HEK293T (cell line): ENCODE measurements at regions not wholly inside any gene's neighbourhood (a gene's known extent, or its start where the extent isn't known, plus 50 kb on each side); places are given as distances from the start of the nearest gene placed in this dataset.
A peak's percentile ranks its signal among the peaks of the same experiment; 100 is the strongest.

Source experiments
- CTCF ChIA-PET: fragments of 350-600 bp; formaldehyde crosslinking; extraction: SDS; loops from one replicate; lab custom pipeline; 2021; ENCODE audit warnings: antibody characterized with exemption, inconsistent platforms; lab: Yijun Ruan, JAX
- POLR2A ChIA-PET: fragments of 350-600 bp; formaldehyde crosslinking; extraction: SDS; loops from one replicate; lab custom pipeline; 2020; ENCODE audit warnings: antibody characterized with exemption, inconsistent platforms; lab: Yijun Ruan, JAX
- DNase-seq: peaks from one replicate; pipeline ENCODE4 v3.0.0; 2012; ENCODE audit warnings: mixed read lengths; ENCODE audit errors: extremely low spot score
- ARNT ChIP-seq: fragments of 450-650 bp; IDR thresholded peaks from 2 replicates; pipeline ENCODE4 v1.6.1; 2017; ENCODE audit warnings: mild to moderate bottlenecking
- BHLHE40 ChIP-seq: fragments of 450-650 bp; IDR thresholded peaks from 2 replicates; pipeline ENCODE4 v1.6.1; 2016; ENCODE audit warnings: mild to moderate bottlenecking, moderate library complexity, borderline replicate concordance
- CTBP1 ChIP-seq: fragments of 450-650 bp; IDR thresholded peaks from 2 replicates; pipeline ENCODE4 v1.6.1; 2016; ENCODE audit warnings: borderline replicate concordance
- ELF4 ChIP-seq: fragments of 450-650 bp; IDR thresholded peaks from 2 replicates; pipeline ENCODE4 v1.6.1; 2017; ENCODE audit warnings: antibody characterized with exemption
- FOXA1 ChIP-seq: fragments of 450-650 bp; IDR thresholded peaks from 2 replicates; pipeline ENCODE4 v1.6.1; 2016; ENCODE audit warnings: mild to moderate bottlenecking
- FOXK2 ChIP-seq: fragments of 450-650 bp; IDR thresholded peaks from 2 replicates; pipeline ENCODE4 v1.6.1; 2016; ENCODE audit warnings: mild to moderate bottlenecking
- FOXM1 ChIP-seq: fragments of 450-650 bp; IDR thresholded peaks from 2 replicates; pipeline ENCODE4 v1.6.1; 2017; ENCODE audit warnings: mild to moderate bottlenecking, borderline replicate concordance
- HDGF ChIP-seq: fragments of 450-650 bp; IDR thresholded peaks from 2 replicates; pipeline ENCODE4 v1.6.1; 2017; ENCODE audit warnings: antibody characterized with exemption, borderline replicate concordance
- L3MBTL2 ChIP-seq: fragments of 450-650 bp; conservative IDR thresholded peaks from 2 replicates; pipeline ENCODE4 v1.6.1; 2016; ENCODE audit warnings: mild to moderate bottlenecking
- LEF1 ChIP-seq: fragments of 450-650 bp; IDR thresholded peaks from 2 replicates; pipeline ENCODE4 v1.6.1; 2017; ENCODE audit warnings: mild to moderate bottlenecking, borderline replicate concordance
- NFRKB ChIP-seq: fragments of 450-650 bp; IDR thresholded peaks from 2 replicates; pipeline ENCODE4 v1.6.1; 2016; ENCODE audit warnings: mild to moderate bottlenecking, moderate library complexity
- PKNOX1 ChIP-seq: fragments of 450-650 bp; IDR thresholded peaks from 2 replicates; pipeline ENCODE4 v1.6.1; 2016
- SP1 ChIP-seq: fragments of 450-650 bp; IDR thresholded peaks from 2 replicates; pipeline ENCODE4 v1.6.1; 2017
- SUZ12 ChIP-seq: fragments of 450-650 bp; IDR thresholded peaks from 2 replicates; pipeline ENCODE4 v1.6.1; 2016; ENCODE audit warnings: mild to moderate bottlenecking
- TARDBP ChIP-seq: fragments of 450-650 bp; IDR thresholded peaks from 2 replicates; pipeline ENCODE4 v1.6.1; 2016
- ZNF384 ChIP-seq: fragments of 450-650 bp; IDR thresholded peaks from 2 replicates; pipeline ENCODE4 v1.6.1; 2016

GRCh38 chrX:138127314-138127713, 561.4 kb downstream of the ZIC3 start:
- POLR2A ChIA-PET = no interaction called here
- no peak for DNase-seq
- CTCF ChIA-PET = interaction anchor here (0.6 to 1.3 kb wide), 2 partner anchors 11 to 1934 kb away, joined by 3 to 7 read pairs; no protein-coding TSS in a partner anchor
- no peak for TF ChIP-seq L3MBTL2
- no peak for TF ChIP-seq LEF1
- TF ChIP-seq BHLHE40 = no peak

DNA sequence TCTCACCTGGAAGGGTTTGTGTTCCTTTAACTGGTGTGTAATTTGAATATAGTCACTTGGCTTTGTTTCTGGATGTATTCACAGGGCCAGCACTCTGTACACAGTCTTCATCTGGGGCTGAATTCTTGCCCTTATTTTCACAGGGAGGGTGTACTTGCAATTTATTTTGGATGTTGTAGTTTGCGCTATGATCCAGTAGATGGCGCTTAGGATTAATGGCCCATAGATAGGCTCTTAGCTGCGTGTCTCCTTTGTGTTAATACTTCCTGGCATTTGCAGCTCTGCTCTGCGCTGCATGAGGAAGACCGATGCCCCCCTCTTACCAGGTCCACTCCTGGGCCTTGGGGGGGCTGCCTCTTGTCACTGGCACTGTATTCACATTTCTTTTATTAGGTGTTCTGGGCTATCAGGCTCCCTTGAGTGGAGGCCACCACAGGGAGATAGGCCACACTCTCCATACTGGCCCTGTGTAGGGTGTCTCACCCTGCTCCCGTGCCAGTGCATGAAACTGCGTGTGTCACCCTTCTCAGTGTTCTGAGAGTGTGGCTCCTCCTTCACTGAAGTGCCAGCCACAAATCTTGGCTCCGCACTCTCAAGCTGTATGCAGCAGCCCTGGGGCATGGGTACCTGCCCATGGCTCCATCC, 562.2 kb downstream of the ZIC3 start:
- TF ChIP-seq CTBP1 (no peak), ZNF384 (no peak), SP1 (no peak), BHLHE40 (no peak), L3MBTL2 (no peak), LEF1 (no peak), PKNOX1 (no peak), SUZ12 (no peak), FOXK2 (no peak), FOXM1 (no peak), ELF4 (no peak), TARDBP (no peak), FOXA1 (no peak), HDGF (no peak), NFRKB (no peak)
- CTCF ChIA-PET = interaction anchor here (0.6 to 1.3 kb wide), 4 partner anchors 9 to 1933 kb away, joined by 3 to 7 read pairs (median 3); no protein-coding TSS in a partner anchor
- DNase-seq = peak; percentile 44
- POLR2A ChIA-PET = no interaction called here

GRCh38 chrX:138150709-138151108, 560.8 kb downstream of the FGF13 start:
- TF ChIP-seq CTBP1 (no peak), FOXA1 (no peak), ZNF384 (no peak), FOXK2 (no peak), BHLHE40 (no peak), FOXM1 (no peak), ARNT (no peak), TARDBP (no peak), SP1 (no peak)
- POLR2A ChIA-PET = no interaction called here
- DNase-seq = no peak
- CTCF ChIA-PET = no interaction called here

GRCh38 chrX:138157850-138158249, 553.7 kb downstream of the FGF13 start:
- DNase-seq = no peak

DNA sequence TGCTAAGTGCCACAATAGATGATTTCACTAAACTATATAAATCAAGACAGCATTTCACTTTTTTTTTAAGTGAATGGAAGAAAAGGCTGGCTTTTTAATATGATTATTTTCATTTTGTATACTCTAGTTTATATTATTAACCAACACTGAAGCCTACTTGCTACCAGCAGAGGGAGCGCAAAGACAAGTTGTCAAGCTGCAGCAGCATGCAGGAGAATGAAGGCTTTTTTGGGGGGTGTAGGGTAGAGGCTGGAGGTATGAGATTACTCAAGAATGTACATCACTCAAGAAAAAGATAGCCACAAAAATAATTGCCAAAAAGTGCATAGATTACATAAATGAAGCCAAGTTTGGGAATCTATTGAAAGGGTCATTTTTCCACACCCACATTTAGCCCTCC, 519.5 kb downstream of the FGF13 start:
- ChIA-PET CTCF (no interaction called here), POLR2A (no interaction called here)
- peak; percentile 20 for DNase-seq
- TF ChIP-seq LEF1 (no peak), L3MBTL2 (no peak), ELF4 (no peak), SP1 (no peak), FOXA1 (no peak), ARNT (no peak), NFRKB (no peak), PKNOX1 (no peak), FOXM1 (no peak), FOXK2 (no peak), ZNF384 (no peak), HDGF (no peak)

More at GRCh38 chrX:138157850-138158249, 553.7 kb downstream of the FGF13 start:
- POLR2A ChIA-PET = no interaction called here
- TF ChIP-seq FOXM1 (no peak), FOXA1 (no peak), CTBP1 (no peak), NFRKB (no peak), SUZ12 (no peak)
- CTCF ChIA-PET = no interaction called here

DNA sequence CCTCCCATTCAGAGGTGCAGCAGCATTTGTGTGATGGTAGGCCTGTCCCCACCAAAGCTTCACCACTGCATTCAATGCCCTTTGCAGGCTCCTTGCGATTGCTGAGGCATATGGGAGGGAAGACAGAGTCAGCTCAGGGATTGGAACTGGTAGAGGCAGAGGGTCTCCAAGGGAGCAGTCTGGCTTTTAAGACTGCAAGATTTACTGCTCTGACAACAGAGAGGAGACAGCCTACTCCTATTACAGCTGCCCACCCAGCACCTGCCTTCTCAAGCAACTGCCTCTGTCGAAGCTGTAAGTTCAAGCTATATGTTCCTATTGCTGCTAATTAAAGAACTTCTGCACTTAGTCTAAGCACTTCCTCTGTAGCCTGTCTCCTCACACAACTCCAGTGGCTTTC, 481.8 kb downstream of the FGF13 start:
- CTCF ChIA-PET = no interaction called here
- TF ChIP-seq ZNF384 = no peak
- TF ChIP-seq TARDBP = no peak
- no peak for TF ChIP-seq SP1
- TF ChIP-seq FOXK2 = no peak
- no peak for TF ChIP-seq FOXA1
- TF ChIP-seq L3MBTL2 = no peak
- no peak for TF ChIP-seq LEF1
- TF ChIP-seq ELF4 = no peak
- no peak for TF ChIP-seq NFRKB
- TF ChIP-seq HDGF = no peak
- TF ChIP-seq BHLHE40 = no peak
- TF ChIP-seq ARNT = no peak
- no peak for TF ChIP-seq SUZ12
- TF ChIP-seq PKNOX1 = no peak
- POLR2A ChIA-PET = no interaction called here
- DNase-seq = no peak

GRCh38 chrX:138240266-138240665, 471.3 kb downstream of the FGF13 start:
- POLR2A ChIA-PET = no interaction called here
- DNase-seq = no peak
- TF ChIP-seq SP1 = no peak
- no peak for TF ChIP-seq ZNF384
- no peak for TF ChIP-seq CTBP1
- TF ChIP-seq BHLHE40 = no peak
- CTCF ChIA-PET = no interaction called here
